Activated T-cell treated with anti-CD3 and anti-CD28 coated beads, Interleukin-2, amount 50 U/mL, for 1 hour (primary cell): ENCODE measurements at regions not wholly inside any gene's neighbourhood (a gene's known extent, or its start where the extent isn't known, plus 50 kb on each side); places are given as distances from the start of the nearest gene placed in this dataset.

Experiments
- DNase-seq: peaks from one replicate; pipeline ENCODE4 v3.0.0-alpha.2; 2020

DNA sequence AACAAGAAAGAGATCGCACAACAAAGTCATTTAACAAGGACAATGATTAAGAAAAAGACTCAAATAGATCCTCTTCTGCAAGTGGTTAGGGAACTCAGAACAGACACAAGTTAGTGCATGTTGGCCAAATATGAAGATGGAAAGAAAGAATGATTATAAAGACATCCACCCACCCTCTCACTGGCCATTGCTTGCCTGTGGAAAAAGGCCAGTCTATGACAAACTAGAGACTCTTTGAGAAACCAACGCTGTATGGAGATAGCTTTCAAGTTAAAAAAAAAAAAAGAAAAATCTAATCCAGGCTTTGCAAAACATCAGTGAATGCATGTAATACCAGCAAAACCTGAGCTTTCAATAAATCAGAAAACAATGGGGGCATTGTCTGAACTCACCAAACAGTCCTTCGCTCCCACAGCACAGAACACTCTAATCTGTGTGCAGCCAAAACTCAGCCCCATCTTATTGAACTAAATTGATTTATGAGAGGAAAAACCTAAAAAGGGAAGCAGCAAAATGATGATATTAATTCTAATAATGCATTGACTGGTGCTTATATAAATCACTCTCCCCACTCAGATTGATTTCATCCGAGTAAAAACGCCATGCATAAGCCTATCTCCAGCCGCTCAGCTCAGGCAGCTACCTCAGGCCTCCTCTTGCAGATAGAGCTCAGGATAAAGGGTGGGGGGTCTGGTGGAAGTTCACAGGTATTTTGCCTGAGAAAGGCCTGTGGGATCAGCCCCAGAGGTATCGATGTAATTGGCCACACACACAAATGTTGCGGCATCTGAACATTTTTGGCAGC lies 547.1 kb downstream of the CCDC171 start:
- no peak for DNase-seq

DNA sequence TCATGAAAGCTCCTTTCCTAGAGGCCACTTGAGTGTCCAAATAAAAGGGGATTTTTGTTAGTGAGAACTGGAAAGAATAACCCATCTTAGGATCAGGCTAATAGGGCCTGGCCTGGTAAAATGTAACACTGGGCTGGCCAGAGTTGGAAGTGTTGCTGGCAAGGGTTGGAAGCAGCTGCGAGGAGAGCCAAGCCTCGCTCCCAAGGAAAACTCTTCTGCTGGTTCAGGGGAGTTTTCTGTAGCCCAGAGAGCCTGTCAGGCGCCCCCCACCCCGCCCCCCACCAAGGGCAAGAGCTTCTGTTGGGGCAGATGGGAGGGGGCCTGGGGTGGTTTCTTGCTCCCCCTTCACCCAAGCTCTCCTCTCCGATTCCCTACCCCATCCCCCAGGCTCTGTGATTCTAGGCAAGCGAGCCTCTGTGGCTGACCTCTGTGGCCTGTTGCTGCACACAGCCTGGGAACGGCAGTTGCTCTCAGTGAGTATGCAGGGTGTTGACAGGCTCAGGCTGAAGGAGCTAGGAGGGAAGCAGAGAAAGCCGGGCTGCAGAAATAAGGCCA lies 547.8 kb downstream of the CCDC171 start:
- DNase-seq, result no peak

DNA sequence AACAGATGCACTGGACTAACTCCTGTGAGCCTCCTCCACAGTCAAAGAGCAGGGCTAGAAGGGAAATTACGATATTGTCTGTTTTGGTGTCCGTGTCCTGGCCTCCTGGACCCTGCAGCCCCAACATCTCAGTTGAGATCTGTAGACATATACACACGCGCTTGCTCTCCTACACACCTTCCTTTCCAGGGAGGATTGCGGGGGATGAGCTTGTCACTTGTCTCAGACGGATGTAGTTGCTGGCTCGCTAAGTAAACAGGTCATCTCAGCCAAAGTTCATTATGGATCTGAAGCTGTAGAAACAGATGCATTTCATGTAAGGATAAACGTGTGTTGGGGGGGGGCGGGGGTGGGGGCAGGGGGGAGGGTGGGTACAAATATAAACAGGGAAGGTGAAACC lies 549.3 kb downstream of the CCDC171 start:
- DNase-seq, result no peak

DNA sequence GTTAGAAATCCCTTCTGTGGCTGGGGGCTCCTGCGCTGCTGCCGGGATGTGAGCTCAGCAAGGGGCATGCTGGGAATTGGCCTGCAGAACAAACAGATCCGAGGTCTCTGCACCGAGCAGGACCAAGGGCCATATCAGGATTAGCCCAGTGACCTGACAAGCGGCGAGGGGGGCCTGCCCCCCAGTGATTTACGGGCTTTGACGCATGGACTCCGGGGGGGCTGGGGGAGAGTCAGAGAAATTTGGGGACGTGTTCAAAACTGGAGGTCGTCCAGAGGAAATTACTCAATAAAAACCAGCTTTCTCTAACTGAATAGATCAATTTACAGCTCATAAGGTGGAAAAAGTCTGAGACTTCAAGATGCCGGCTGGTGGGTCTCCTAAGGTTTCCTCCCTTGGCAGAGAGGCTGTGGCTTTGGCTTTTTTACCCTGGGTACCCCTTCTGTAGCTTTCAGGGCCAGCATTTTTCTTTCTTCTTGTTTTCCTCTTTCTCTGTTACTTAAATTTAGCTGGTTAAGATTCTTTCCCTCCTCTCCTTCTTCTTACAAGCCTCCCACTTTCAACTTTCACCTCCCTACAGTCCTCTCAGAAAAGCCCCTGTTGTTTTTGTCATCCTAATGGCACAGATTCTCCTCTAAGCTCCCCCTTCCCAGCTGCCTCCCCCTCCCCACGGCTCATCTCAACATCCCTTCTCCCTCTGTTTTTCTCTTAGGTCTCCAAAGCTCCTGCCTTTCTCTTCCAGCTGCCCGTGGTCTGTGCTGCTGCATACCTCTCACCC lies 551.0 kb downstream of the CCDC171 start:
- DNase-seq, result no peak

DNA sequence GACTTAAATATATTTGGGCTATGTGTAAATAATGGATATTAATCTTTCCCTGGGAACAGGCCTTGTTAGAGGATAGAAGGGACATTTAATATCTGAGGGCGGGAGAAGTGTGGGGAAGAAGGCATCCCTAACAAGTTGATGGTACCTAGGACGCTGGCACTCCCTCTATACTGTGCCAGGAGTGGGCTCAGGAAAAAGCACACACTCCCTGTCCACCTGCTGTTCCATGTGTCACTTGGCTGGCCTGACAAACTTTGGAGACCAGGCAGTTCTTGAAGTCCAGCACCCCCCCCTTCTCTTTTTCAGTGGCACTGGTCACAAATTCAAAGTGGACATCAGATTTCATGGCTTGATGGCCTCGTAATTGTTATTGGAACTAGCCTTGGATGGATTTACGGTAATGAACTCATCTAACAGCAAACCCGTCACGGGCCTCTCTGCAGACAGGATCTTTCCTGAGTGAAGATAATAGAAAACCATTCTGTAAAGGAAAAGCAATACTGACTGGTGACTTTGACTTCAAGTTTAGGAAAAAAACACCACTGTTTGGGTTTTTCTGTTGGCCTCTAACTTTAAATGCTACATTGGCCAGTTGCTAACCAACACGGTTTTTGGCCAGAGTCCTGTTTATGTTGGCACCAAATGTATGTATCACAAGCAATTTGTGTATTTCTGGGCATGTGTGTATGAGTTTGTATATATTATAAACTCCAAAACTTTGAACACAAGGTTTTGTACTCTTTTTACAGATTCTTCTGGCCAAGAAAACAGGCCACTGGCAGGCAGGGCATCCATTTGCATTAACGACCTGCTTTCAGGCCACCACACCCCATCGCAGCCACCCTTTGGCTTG lies 552.6 kb downstream of the CCDC171 start:
- no peak for DNase-seq

DNA sequence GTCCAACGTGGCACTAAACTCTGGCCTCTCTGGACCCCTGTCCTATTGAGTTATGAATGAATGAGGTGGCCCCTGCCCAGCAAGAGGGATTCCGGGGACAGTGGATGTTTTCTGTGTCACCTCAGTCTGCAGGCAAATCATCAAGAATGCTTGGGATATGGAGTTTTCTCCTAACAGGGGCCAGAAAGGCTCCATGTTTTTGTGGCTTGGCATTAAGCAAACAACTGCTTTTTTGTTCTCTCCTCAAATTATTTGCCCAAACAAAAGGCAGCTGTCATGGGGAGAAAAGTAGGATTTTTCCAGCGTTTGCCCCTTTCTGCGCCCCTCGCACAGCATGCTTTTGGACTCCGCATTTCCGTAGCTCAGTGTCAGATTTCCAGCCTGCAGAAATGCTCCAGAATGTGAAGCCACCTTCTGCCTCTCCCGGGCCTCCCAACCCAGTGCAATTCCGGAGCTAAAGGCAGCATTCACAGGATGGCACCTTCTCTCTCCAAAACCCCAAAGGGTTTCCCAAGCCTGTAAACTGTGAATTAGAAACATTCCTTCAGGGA lies 553.3 kb downstream of the CCDC171 start:
- no peak for DNase-seq

DNA sequence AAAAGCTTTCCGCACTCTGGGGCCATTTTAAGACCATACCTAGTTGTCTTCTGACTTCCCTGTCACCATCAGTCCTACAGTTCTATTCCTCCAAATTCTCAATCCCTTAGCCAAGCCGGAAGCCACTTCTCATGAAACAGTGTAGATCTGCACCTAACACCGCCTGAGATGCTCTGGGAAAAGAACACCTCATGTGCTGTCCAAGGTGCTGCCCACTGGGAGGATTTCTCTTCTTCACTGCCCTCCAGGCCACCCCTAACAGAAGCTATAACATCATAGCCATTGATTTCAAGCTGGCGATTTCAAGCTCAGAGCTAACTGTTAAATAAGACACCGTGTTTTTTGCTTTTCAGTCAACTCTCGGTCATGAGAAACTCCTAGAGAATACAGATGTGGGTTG lies 559.3 kb downstream of the CCDC171 start:
- no peak for DNase-seq

DNA sequence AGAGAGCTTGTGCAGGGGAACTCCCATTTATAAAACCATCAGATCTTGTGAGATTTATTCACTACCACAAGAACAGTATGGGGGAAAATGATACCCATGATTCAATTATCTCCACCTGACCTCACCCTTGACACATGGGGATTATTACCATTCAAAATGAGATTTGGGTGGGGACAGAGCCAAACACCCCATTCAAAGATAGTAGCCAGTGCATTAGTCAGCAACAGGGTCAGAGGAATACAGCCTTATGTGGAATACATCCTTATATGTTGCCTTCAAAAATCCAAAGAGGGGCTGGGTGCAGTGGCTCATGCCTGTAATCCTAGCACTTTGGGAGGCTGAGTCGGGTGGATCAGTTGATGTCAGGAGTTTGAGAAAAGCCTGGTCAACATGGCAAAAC lies 563.2 kb downstream of the CCDC171 start:
- DNase-seq, result no peak

DNA sequence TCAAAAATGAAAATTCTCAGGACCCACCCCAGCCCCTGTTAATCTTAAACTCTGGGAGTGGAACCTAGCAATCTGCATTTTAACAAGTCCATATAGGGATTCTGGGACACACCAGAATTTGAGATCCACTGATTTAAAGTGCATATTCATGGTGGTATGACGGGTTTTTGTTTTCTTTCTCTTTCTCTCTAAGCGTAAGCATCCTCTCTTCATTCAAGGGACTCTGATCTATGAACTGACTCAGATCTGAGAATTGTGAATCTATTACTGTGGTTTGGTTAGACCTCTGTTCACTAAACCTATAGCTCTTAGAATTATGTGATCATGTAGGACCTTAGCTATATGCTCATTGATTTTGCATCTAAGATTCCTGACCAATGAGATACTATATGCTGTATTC lies 565.2 kb downstream of the CCDC171 start:
- no peak for DNase-seq

DNA sequence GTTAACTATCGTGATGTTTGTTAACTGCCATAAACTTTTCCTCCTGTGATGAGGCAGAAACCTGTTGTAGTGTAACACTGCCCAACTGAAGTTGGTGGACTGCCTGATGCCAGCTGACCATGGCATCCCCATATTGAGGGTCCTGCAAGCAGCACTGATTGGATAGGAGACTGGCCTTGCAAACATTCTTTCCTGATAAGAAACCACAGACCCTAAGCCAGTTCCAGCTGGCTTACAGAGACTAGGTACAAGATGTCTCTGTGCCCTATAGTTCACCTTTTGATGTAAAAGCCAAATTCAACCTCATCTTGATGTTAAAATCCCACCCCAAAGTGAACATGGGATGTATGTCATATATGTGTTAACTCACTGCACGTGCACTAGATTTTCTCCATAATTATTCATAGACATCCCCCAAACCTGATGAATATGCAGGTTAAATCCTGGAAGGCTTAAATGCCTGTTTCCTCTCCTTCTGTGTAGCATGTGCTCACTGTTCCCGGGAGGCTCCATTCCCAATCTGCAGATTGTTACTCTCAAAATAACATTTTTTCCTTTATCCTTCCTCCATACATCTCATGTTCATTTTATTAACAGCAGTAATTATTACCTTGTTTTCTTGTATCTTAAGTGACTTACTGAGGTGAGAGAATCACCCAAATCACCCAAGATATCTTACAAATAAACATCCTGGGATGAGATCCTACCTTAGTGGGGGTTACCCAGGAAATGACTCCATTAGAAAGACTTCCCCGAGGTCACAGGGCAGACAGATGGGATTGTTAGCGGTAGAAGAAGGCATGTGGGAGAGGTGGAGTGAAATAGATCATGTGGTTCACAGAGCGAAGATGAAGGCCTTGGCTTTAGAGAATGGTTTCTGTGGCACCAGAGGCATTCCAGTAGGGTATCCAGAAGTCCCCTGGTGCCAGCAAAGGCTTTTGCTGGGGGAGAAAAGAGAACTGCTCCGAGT lies 566.7 kb downstream of the CCDC171 start:
- no peak for DNase-seq

DNA sequence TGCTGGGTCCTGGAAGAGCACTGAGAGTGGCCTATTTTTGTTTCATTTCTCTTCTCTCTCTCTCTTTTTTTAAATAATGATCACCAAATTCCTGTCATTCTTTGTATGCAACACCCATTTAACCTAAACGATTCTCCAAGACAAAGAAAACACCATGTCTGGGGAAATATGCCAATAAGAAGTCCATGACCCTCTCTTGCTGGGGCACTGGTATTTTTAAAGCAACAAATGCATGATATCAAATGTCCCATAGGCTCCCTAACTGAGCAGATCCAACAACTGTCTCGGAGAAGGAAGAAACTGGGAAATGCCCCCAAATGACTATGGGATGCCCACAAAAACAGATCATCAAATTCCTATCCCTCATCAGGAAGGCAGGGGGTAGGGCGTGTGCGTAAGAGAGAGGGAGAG lies 567.4 kb downstream of the CCDC171 start:
- no peak for DNase-seq

DNA sequence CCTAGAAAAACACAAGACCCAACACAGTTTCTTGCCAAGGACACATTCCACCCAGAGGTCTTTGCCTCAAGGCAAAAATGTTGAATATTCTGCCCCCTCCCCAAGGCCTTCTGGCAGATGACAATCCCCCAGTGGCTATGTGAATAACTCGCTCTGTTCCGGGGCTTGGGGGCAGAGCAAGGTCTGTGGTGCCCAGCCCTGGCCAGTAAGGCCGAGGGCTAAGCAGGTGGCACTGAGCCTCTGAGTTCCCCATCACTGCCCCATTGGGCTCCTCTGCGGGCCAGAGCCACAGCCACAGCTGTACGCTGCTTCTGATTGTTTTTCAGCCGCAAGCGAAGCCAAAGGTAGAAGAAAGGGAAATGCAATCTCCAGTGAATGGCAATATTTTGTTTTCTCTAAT lies 567.9 kb downstream of the CCDC171 start:
- DNase-seq, result no peak

DNA sequence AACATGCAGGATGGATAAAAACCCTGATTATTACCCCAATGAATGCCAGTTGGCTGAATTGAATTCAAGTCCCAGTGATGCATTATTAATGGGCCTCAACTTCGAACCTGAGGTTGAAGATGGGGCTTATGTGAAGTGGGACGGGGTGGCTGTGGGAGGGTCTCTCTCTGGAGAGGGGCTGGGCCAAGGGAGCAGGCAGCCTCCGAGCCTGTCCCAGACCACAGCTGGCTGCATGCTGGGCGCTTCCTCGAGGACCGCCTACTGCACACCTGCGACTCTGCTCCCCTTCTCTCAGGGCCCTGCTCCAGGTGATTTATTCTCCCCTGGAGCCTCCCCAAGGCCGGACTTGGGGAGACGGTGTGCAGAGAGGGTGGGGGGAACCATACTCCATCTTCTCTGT lies 568.3 kb downstream of the CCDC171 start:
- DNase-seq, result no peak

DNA sequence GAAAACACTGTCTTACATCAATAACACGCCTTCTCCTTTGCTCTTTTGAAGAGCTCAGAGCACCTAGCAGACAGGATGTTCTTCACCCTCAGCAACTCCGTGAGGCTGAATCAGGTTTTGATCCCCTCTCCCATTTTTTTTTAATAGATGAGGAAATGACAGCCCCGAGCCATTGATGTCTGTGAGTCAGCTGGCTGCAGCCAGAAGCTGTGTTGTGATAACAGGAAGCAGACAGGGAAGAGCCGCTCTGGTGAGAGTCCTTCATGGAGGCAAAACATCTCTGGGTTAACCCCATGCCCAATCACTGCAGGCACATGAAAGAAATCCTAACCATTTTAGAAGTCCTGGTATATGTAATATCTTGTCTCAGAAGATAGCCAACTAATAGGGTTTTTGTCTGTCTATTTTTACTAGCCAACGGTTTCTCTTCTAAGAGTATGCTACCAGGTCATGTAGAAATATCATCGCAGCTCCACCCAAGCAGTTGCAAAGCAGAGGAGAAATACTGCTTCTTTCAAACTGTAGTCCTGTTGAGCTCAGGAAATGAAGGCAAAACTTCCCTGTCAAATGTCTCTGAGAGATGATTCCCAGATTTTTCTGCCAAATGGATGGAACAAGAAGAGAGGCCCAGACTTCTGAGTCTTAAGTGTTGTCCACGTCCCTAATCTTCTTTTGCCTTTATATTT lies 568.9 kb downstream of the CCDC171 start:
- no peak for DNase-seq

DNA sequence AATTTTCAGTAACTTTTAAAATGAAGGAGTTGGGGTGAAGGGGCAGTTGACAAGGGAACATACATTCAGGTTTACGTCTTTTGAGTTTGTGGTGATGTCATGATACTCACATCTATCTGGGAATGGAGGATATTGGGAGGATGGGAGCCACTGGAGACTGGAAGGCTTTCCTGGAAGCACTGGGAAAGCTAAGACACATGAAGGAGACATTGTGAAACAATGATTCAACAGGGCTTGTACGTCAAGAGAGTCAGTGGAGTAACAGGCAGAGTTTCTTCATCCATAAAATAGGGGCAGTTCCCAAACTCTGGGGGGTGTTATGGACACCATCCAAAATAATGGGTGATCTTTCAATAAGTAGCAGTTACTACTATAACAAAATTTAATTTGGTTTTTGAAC lies 572.8 kb downstream of the CCDC171 start:
- no peak for DNase-seq

DNA sequence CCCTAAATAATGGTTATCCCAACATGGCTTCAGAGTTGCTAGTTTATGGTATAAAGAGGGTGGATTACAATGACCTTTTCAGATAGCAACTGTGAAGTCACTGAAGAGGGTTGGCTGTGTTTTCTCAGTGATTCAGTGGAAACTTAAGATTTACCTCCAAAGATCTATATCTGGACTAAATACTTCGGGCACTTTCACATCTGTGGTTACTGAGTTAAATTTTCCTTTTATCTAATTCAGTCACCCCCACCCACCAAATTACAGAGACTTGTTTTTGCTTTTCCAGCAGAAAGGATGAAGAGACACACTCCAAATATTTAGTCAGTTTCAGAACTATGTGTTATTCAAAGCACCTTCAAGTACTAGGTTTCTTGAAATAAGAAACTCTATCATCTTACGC lies 573.2 kb downstream of the CCDC171 start:
- no peak for DNase-seq

DNA sequence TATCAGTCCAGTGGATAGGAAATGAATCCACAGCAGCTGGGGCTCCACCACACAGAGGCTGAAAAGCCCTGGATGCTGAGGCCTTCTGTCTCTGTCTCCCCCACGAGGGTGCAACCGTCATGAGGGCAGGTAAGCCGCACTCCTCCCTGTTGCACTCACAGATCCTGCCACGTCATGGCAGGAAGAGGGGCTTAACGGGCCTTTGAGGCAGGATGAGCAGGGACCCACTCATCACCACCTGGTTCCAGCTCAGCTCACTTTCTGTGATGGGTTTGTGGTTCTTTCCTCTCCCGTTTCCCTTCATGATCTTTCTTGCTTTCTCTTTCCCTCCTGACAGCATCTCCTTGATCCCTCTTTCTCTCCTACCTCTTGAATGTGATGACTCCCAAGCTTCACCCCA lies 575.2 kb downstream of the CCDC171 start:
- no peak for DNase-seq

DNA sequence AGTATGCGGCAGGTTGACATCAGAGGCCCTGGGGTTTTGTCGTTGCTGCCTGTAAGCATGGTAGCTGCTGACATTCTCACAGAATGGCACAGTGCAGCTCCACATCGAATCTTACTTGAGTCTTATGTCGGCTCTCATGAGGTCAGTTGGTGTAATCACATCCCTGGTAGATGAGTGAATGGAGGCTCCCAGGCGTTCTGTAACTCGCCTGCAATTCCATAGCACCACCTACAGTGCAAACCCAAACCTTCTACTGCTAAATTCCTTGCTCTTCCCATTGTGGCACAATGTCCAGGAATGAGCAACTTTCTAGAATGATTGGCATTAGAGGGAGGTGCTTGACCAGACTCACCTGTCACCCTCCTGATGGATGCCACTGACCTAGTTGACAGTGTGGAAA lies 578.4 kb downstream of the CCDC171 start:
- no peak for DNase-seq

DNA sequence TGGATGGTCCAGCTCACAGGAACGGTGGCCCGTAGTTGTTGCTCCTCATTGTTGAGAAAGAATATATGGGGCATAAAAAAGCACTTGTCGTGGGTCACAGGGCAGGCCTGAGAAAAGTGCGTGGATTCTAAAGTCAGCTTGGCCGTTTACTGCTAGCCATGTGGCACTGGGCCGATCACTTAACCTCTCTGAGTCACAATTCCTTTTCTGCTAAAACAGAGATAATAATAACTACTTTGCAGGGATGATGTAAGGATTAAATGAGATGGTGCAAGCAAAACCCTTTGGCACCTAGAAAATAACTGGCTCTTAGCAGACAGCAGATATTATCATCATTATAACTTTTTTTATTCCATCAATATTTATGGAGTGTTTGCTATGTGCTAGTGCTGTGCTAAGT lies 579.7 kb downstream of the CCDC171 start:
- DNase-seq, result no peak

DNA sequence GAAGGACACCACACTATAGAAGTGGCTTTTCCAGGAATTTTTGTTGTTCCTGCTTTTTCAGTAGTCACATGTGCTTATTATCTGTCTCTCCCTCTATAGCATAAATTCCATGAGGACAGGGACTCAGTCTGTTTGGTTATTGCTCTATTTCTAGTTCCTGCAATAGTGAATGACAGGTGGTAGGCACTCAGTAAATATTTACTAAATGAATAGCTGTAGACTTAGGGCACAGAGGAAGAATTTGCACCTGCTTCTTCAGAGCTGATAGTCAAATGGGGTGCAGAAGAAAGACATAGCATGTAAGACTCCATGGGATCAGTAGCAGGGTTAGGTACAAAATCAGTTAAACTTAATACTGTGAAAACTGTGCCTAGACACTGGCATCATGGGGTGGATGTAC lies 580.2 kb downstream of the CCDC171 start:
- DNase-seq, result no peak
